ENCODE measurements at regions not wholly inside any gene's neighbourhood (a gene's known extent, or its start where the extent isn't known, plus 50 kb on each side); places are given as distances from the start of the nearest gene placed in this dataset.
A peak's percentile ranks its signal among the peaks of the same experiment; 100 is the strongest.
"Not testable (repeated sequence)": the region's sequence is repeated elsewhere in the genome, so short reads cannot be mapped to it uniquely, and the experiment has no call there.

DNA sequence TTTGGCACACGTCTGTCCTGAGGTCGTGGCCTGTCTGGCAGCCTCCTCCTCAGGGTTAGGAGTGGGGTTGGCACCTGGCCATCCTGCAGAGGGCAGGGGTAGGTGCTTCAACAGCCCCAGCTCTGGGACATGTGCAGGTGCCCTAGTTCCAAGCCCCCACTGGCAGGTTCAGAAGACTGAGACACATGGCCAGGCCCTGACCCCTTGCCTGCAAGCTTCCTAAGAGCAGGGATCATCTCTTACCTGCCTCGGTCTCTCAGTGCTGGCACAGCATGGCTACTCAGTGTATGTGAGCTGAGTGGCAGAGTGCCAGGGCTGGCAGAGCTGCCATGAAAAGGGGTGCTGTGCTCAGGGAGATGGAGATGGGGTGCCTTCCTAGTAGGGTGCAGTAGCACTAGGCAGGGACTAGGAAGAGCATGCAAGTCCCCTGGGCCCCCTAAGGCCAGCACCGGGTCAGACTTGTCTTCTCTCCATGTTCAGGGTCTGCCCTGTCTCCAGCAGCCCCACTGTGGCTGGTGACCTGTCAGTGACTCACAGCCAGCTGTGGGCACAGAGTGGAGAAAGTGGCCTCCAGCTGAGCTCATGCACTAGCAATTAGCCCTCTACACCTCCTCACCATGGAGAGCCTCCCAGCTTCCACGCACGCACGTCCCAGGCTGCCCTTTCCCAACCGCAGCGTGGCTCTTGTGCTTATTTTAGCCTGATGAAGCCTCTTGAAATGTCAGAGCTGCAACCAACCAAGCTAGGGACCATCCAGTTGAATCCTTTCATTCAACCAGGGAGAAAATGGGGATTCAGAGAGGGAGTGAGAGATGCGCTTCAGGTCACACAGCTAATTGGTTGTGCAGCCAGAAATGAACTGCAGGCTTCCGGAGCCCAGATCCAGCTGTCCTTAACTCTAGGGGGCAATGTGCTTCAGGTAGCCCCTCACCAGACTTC is 116.6 kb downstream of the MRPL14 start:
- peak; percentile 89 for DNase-seq

- DNase-seq, result peak; percentile 69
Observed at GRCh38 chr6:44009425-44010321, 117.6 kb downstream of the MRPL14 start.

- DNase-seq, result no peak
Observed at GRCh38 chr6:44008821-44009370, 118.4 kb downstream of the MRPL14 start.

DNA sequence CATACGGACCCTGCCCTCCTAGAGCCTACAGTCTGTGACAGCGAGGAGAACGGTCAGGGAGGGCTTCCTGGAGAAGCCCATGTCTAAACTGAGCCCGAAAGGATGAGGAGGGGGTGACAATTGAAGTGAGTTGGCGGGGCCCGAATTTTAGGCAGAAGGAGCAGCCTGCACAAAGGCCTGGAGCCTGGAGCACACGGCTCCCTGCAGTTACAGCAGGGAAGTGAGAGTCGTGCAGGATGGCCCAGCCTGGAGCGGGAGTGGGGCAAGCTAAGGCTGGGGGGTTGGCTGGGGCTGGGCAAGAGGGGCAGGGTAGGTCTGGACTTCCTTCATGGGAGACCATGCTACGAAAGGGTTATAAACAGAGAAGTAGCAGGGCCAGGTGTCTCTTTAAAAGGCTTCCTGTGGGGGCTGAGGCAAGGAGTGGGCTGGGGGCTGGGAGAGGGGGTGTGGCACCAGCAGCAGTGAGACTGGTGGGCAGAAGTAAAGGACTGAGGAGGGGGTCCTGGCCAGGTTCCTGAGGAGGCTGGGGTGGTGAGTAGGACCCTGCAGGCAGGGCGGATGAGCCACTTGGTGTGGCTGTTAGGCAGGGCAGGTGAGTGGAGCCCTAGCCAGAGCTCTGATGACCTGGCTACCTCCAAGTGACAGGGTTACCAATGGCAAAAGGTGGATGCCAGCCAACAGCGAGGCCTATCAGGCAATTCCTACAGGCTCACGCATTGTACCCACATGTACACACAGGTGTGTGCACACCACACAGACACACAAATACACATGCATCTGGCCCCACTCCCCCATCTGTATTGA is 119.2 kb downstream of the MRPL14 start:
- no peak for DNase-seq

- no peak for DNase-seq
Observed at GRCh38 chr6:44006872-44007303, 120.4 kb downstream of the MRPL14 start.

- no peak for DNase-seq
Observed at GRCh38 chr6:44006123-44006871, 121.0 kb downstream of the MRPL14 start.

- DNase-seq, result no peak
Observed at GRCh38 chr6:44005507-44005903, 121.7 kb downstream of the MRPL14 start.

DNA sequence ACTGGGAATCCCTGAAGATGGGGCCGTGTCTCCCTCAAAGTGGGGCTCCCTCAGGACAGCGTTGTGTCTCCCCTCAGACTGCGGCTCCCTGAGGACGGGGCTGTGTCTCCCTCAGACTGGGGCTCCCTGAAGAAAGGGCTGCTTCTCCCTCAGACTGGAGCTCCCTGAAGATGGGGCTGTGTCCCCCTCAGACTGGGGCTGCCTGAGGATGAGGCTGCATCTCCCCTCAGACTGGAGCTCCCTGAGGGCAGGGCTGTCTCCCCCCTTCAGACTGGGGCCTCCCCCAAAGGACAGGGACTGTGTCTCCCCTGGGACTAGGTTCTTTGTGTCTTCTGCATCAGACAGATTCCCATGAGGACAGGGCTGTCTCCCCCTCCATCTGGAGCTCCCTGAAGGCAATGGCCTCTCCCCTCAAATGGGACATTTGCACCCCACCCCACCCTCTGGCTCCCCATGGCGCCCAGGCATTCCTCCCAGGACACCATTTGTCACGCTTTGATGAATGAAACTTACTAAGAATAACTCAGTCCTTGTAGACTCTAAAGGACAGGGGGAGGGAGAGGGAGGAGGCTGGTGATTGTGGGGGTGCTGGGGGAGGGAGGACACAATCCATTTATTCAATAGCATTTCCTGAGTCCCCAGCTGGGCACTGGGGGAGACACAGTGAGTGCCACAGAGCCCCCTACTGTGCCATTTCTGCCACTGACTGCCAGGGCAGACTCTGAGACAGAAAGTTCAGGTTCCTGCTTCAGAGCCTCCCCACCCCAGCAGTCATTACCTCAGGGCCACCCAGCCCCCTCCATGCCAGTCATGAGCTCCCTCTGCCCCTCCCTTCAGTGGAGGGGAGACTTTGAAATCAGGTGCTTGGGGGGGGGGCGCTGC is 122.4 kb downstream of the MRPL14 start:
- DNase-seq, result peak; percentile 75

DNA sequence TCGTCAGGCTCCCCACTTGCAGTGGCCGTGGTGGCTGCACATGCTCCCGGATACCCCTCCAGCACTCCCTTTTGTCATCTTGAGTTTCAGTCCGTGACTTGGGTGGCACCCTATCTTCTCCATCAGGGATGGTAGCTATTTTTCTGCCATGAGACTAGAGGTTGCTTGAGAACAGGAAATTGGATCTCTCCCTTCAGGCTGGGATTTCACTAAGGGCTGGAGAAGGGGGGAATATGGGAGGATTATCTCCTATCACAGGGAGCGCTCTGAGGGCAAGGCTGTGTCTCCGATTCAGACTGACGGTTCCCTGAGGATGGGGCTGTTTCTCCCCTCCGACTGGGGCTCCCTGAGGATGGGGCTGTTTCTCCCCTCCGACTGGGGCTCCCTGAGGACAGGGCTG is 123.1 kb downstream of the MRPL14 start:
- peak; percentile 26 for DNase-seq

DNA sequence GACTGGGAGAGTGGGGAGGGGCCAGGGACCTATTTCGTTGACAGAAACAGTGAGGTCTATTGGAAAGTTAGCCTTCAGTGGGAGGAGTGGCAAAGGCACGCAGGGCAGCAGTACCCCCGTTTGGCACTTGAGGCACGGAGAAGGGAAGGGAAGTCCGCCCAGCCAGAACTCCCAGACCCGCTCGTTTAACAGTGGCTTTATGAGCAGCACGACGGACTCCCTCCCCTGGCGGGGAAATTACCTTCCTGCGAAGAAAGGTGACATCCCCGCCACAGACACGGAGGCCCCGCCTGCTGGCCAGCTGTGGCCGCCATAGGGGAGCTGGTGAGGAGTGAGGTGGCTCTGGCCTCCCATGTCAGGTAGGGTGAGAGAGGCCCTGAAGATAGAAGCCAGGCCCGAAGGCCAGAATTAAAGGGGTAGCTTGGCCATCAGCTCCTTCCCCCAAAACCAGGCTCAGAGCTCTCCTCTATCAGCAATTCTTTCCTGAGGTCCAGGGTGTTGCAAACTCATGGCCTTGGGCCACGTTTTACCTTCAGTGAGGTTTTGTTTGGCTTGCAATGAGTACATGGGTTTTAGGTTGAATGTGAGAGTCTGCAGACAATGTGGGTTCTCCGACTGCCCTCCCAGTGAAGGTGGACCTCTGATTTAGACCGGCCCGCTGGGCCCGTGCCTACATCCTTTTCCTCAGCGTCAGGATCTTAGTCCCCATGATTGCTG is 123.7 kb downstream of the MRPL14 start:
- peak; percentile 65 for DNase-seq

DNA sequence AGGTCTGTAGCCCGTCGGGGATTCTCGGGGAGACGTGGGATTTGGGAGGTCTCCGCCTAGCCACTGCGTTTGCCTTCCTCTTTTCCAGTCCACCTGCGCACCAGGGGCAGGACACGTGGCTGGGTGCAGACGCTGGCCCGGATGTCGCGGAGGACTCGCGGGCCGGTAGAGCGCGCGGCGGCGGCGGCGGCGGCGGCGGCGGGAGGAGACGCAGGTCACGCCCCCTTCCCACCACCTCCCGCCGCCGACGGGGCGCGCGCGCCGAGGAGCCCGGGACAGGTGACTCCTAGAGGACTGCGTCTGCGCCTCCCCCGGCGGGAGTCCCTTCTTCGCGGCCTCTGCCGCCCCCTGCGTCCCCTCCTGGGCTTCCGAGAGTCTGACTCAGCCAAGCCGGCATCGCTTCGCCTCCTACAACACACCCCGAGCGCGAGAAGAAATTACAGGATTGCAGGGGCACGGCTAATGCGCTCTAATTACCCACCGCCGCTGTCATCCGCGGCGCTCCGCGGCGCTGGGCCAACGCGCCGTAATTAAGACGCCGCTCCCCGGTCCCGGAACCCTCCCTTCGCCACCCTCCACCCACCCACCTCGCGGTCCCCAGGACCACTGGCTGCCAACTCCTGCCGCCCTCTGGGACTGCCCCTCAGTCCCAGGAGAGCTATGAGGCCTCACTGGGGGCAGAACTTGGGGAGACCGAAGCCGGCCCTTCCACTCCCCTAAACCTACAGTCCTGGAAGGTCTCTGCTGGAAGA is 124.5 kb downstream of the MRPL14 start:
- peak; percentile 93 for DNase-seq

- peak; percentile 68 for DNase-seq
Observed at GRCh38 chr6:44002067-44002592, 125.1 kb downstream of the MRPL14 start.

DNA sequence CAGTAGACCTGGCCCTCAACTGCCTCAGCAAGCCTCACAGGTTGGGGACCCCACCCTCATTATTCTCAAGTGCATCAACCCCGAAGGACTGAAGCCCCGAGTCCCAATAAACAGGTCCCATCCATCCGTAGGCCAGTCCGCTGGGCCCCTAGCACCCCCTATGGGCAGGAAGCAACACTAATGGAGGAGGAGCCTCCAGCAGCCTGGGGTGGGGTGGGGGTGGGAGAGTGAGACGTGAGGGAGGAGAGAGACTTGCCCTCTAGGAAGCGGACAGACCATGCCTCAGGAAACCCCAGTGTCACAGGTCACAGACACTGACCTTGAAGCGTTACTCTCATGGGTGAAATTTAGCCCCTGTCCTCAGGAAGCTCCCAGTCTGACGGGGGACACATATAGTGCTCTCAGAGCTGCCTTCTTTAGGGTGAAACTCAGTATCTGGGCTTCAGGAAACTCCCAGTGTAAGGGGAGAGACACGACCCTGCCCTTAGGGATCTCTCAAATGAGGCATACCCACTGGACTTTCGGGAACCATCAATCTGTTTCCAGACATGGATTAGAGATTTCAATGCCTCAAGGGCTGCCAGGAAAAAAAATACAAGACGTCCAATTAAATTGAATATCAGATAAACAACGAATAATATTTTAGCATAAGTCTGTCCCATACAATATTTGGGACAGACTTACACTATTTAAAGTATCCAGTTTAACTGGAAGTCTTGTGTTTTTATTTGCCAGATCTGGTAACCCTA is 125.8 kb downstream of the MRPL14 start:
- peak; percentile 63 for DNase-seq

GRCh38 chr6:44000164-44000842 is 126.9 kb downstream of the MRPL14 start:
- DNase-seq, result peak; percentile 89

DNA sequence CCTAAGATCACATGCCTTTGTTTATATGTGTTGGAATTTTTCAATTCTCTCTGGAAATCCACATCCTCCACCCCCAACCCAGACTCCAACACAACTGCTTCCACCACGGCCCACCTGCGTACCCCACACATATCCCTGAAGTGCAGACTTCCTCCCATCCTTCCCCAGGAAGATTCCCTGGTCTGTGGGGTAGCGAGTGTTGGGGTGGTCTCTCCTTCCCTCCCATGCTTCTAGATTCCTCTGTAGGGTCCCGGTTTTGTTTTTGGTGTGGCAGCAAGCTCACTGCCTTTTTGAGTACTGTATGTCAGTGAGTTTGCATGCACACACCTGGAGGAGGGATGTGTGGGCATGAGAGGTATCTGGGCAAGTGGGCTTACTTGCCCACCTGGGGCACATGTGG is 127.6 kb downstream of the MRPL14 start:
- DNase-seq, result no peak

DNA sequence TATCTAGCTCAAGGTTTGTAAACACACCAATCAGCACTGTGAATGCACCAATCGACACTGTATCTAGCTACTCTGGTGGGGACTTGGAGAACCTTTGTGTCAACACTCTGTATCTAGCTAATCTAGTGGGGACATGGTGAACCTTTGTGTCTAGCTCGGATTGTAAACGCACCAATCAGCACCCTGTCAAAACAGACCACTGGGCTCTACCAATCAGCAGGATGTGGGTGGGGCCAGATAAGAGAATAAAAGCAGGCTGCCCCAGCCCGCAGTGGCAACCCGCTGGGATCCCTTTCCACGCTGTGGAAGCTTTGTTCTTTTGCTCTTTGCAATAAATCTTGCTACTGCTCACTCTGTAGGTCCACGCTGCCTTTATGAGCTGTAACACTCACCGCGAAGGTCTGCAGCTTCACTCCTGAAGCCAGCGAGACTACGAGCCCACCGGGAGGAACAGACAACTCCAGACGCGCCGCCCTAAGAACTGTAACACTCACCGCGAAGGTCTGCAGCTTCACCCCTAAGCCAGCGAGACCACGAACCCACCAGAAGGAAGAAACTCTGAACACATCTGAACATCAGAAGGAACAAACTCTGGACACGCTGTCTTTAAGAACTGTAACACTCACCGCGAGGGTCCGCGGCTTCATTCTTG is 128.5 kb downstream of the MRPL14 start:
- DNase-seq, result not testable (repeated sequence)
